ENCODE measurements at regions not wholly inside any gene's neighbourhood (a gene's known extent, or its start where the extent isn't known, plus 50 kb on each side); places are given as distances from the start of the nearest gene placed in this dataset.
A peak's percentile ranks its signal among the peaks of the same experiment; 100 is the strongest.
"Not testable (repeated sequence)": the region's sequence is repeated elsewhere in the genome, so short reads cannot be mapped to it uniquely, and the experiment has no call there.

DNA sequence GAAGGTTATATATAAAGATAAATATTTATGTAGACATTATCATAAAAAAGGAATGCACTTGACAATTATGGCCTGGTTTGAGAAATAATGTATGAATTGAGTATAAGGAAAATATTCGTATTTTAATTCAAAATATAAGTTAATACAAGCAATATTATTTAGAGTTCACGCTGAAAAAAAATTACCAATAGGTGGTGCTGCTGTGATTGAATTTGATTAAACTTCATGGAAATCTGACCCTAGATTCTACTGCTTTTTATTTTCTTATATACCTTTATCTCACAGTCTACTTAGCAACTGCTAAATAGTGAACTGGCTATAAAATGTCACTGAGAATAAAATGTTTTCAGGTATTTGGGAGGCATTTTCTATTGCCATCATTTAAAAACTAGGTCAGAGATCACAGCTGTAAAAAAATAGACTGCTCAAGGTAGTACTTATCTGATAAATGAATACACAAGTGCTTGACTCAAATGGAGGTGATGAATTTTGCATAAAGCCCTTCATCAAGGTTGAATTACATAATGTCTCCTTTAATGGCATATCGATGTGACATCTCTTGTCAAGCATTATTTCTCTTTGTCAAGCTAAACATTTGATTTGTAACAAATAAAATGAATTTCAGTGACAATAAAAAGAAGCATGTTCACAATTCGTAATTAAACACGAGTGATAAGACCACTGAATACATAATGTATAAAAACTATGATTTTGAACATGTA lies 1638.8 kb upstream of the PCDH7 start:
- no peak overlapping the region for H3K27ac ChIP-seq (ENCODE audit: low read depth, low read length)
- H3K4me3 ChIP-seq (ENCODE audit: low read depth, low read length): no peak overlapping the region
- H3K4me1 ChIP-seq (ENCODE audit: control insufficient read depth, insufficient read depth, low read length): no peaks in the 10 kb centered on the region
- no peaks in the 10 kb centered on the region for H3K9me3 ChIP-seq (ENCODE audit: control insufficient read depth, insufficient read depth, low read length)
- H3K36me3 ChIP-seq (ENCODE audit: control insufficient read depth, insufficient read depth, low read length): no peaks in the 10 kb centered on the region
- WGBS (ENCODE audit: insufficient coverage): no CpG with 5 or more reads among the region's 5 CpGs
- peak in 4 of 6 donors; percentile 2 to 79 (median 24) for DNase-seq (ENCODE audit: low read depth in 4 of 6, low spot score in 6 of 6)
- H3K27me3 ChIP-seq (ENCODE audit: control insufficient read depth, insufficient read depth, low read length): no peaks in the 10 kb centered on the region

DNA sequence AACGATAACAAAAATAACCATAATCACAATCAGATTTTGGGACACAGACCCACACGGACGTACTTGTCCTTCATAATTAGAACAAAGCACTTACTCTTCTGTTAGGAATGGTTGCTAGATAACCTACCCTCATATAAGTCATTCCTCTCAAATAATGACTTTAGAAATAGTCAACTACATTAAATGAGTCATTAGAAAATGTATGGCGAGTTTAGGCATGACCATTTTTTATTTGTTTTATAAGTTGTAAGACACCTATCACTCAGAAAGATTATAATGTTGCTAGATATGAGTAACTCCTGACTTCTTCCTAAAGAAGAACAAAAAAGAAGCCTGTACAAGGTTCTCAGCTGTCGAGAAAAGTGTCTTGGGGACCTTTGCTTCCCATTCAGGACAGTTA lies 1637.5 kb upstream of the PCDH7 start:
- Histone ChIP-seq H3K4me1 (ENCODE audit: control insufficient read depth, insufficient read depth, low read length) (no peaks in the 10 kb centered on the region), H3K9me3 (ENCODE audit: control insufficient read depth, insufficient read depth, low read length) (no peaks in the 10 kb centered on the region), H3K36me3 (ENCODE audit: control insufficient read depth, insufficient read depth, low read length) (no peaks in the 10 kb centered on the region), H3K27me3 (ENCODE audit: control insufficient read depth, insufficient read depth, low read length) (no peaks in the 10 kb centered on the region), H3K27ac (ENCODE audit: low read depth, low read length) (no peak overlapping the region), H3K4me3 (ENCODE audit: low read depth, low read length) (no peak overlapping the region)
- DNase-seq (ENCODE audit: low read depth in 4 of 6, low spot score in 6 of 6): no peak
- WGBS (ENCODE audit: insufficient coverage): no CpG with 5 or more reads among the region's 5 CpGs

DNA sequence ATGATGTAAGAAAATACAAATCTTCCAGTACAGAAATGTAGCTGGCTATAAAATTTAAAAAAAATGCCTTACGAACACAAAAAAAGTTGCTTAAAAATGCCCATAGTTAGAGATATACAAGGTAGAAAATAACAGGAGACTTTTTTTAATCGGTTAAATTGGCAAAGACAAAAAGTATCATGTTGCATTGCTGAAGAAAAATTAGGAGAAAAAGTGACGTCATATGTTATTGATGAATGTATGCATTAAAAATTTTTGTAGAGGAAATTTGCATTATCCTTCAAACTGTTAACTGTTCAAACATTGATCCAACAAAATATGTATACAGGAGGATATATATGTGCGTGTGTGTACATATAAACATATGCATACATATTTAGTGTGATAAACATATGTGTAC lies 1634.4 kb upstream of the PCDH7 start:
- 90% methylated on average over 1 of the region's 4 CpGs for WGBS (ENCODE audit: insufficient coverage)
- no peaks in the 10 kb centered on the region for H3K36me3 ChIP-seq (ENCODE audit: control insufficient read depth, insufficient read depth, low read length)
- no peak overlapping the region for H3K27ac ChIP-seq (ENCODE audit: low read depth, low read length)
- no peaks in the 10 kb centered on the region for H3K9me3 ChIP-seq (ENCODE audit: control insufficient read depth, insufficient read depth, low read length)
- no peak for DNase-seq (ENCODE audit: low read depth in 4 of 6, low spot score in 6 of 6)
- H3K27me3 ChIP-seq (ENCODE audit: control insufficient read depth, insufficient read depth, low read length): no peaks in the 10 kb centered on the region
- H3K4me3 ChIP-seq (ENCODE audit: low read depth, low read length): no peak overlapping the region
- H3K4me1 ChIP-seq (ENCODE audit: control insufficient read depth, insufficient read depth, low read length): no peaks in the 10 kb centered on the region

DNA sequence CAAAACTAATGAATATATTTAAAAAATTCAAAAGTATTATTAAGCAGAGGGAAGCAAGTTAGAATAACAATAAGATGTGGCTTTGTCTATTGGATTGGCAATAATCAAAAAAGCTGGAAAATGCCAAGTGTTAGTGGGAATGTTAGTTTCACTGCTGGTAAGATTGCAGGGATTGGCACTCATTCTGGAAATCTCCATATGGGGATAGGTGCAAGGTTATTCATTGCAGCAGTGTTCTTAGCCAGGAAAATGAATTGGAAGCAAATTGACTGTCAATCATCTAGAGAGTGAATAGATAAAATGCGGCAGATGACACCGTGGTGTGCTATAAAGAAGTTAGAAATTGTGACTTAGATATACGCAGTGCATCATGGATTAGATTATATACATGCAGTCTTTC lies 1615.5 kb upstream of the PCDH7 start:
- WGBS (ENCODE audit: insufficient coverage): no CpG with 5 or more reads among the region's 3 CpGs
- DNase-seq (ENCODE audit: low read depth in 4 of 6, low spot score in 6 of 6): peak in 1 of 6 donors; percentile 33

DNA sequence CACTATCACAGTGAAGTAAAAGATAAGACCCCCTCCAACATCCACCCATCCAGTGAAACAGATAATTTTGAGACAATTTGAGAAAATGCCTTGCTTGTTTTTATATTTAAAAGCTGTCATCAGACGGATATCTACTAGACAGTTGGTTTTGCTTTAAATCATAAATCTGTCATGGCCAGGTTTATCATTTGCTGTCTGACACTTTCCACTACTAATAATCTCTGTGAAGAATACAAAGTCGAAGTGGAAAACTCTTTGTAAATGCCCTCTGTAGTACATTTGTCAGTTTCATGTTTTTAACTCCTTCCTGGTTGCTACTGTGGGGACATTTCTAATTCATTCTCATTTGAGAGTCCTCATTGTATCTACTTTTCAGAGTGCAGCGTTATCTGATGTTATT lies 1606.2 kb upstream of the PCDH7 start:
- Histone ChIP-seq H3K36me3 (ENCODE audit: control insufficient read depth, insufficient read depth, low read length) (no peaks in the 10 kb centered on the region), H3K4me3 (ENCODE audit: low read depth, low read length) (no peak overlapping the region), H3K27me3 (ENCODE audit: control insufficient read depth, insufficient read depth, low read length) (no peaks in the 10 kb centered on the region), H3K4me1 (ENCODE audit: control insufficient read depth, insufficient read depth, low read length) (no peaks in the 10 kb centered on the region), H3K9me3 (ENCODE audit: control insufficient read depth, insufficient read depth, low read length) (no peaks in the 10 kb centered on the region), H3K27ac (ENCODE audit: low read depth, low read length) (no peak overlapping the region)
- no peak for DNase-seq (ENCODE audit: low read depth in 4 of 6, low spot score in 6 of 6)
- no CpG with 5 or more reads among the region's 3 CpGs for WGBS (ENCODE audit: insufficient coverage)

More for the DNA sequence above, 1615.5 kb upstream of the PCDH7 start:
- Histone ChIP-seq H3K9me3 (ENCODE audit: control insufficient read depth, insufficient read depth, low read length) (no peaks in the 10 kb centered on the region), H3K27ac (ENCODE audit: low read depth, low read length) (no peak overlapping the region), H3K4me3 (ENCODE audit: low read depth, low read length) (no peak overlapping the region), H3K36me3 (ENCODE audit: control insufficient read depth, insufficient read depth, low read length) (no peaks in the 10 kb centered on the region), H3K4me1 (ENCODE audit: control insufficient read depth, insufficient read depth, low read length) (no peaks in the 10 kb centered on the region), H3K27me3 (ENCODE audit: control insufficient read depth, insufficient read depth, low read length) (no peaks in the 10 kb centered on the region)

DNA sequence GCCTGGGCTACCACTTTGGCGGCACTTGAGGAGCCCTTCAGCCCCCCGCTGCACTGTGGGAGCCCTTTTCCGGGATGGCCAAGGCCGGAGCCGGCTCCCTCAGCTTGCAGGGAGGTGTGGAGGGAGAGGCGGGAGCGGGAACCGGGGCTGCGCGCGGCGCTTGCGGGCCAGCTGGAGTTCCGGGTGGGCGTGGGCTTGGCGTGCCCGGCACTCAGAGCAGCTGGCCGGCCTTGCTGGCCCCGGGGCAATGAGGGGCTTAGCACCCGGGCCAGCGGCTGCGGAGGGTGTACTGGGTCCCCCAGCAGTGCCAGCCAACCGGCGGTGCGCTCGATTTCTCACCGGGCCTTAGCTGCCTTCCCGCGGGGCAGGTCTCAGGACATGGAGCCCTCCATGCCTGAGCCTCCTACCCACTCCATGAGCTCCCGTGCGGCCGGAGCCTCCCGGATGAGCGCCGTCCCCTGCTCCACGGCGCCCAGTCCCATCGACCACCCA lies 1602.9 kb upstream of the PCDH7 start:
- H3K27me3 ChIP-seq (ENCODE audit: control insufficient read depth, insufficient read depth, low read length); H3K9me3 ChIP-seq (ENCODE audit: control insufficient read depth, insufficient read depth, low read length); DNase-seq (ENCODE audit: low read depth in 4 of 6, low spot score in 6 of 6); H3K4me1 ChIP-seq (ENCODE audit: control insufficient read depth, insufficient read depth, low read length); H3K36me3 ChIP-seq (ENCODE audit: control insufficient read depth, insufficient read depth, low read length); H3K4me3 ChIP-seq (ENCODE audit: low read depth, low read length); H3K27ac ChIP-seq (ENCODE audit: low read depth, low read length): not testable (repeated sequence)
- WGBS (ENCODE audit: insufficient coverage): 97% methylated on average over 38 of the region's 38 CpGs

DNA sequence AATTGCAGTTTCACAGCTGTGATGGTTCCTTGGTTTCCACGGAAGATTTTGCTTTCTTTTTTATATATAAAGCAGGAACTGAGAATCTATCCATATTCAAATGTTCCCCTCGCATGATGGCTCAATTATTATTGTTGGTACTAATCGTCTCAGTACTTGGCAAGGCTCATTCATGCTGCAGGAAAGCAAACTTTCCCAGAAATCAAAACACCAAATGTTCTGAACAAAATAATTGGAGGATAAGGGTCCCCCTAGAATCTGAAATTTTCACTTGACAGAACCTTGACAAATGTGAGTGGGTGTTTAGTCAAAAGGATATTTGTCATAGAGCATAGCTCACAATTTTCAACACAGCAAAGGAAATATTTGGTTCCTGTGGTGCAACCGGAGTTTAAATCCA lies 1598.6 kb upstream of the PCDH7 start:
- no peak overlapping the region for H3K4me3 ChIP-seq (ENCODE audit: low read depth, low read length)
- WGBS (ENCODE audit: insufficient coverage): no CpG with 5 or more reads among the region's 4 CpGs
- no peak overlapping the region for H3K27ac ChIP-seq (ENCODE audit: low read depth, low read length)
- no peaks in the 10 kb centered on the region for H3K4me1 ChIP-seq (ENCODE audit: control insufficient read depth, insufficient read depth, low read length)
- H3K36me3 ChIP-seq (ENCODE audit: control insufficient read depth, insufficient read depth, low read length): no peaks in the 10 kb centered on the region
- peak in 1 of 6 donors; percentile 62 for DNase-seq (ENCODE audit: low read depth in 4 of 6, low spot score in 6 of 6)
- H3K27me3 ChIP-seq (ENCODE audit: control insufficient read depth, insufficient read depth, low read length): no peaks in the 10 kb centered on the region
- H3K9me3 ChIP-seq (ENCODE audit: control insufficient read depth, insufficient read depth, low read length): no peaks in the 10 kb centered on the region

DNA sequence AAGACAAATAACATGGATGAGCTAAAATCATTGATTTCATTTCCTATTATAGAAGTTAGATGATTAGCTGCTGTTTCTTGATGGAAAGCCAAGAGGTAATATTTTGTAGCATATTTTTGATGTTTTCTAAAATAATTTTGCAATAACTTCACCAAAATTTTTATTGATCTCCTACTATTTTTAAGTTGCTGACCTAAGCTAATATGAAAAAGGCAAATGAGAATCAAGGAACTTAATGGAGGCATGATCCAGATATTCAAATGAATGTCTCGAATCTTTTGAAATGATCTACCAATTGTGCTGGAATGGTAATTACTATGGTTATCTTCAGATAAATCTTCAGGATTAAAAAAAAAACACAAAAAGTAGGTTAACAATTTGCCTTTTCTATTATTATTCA lies 1591.4 kb upstream of the PCDH7 start:
- no CpG with 5 or more reads among the region's 1 CpG for WGBS (ENCODE audit: insufficient coverage)

DNA sequence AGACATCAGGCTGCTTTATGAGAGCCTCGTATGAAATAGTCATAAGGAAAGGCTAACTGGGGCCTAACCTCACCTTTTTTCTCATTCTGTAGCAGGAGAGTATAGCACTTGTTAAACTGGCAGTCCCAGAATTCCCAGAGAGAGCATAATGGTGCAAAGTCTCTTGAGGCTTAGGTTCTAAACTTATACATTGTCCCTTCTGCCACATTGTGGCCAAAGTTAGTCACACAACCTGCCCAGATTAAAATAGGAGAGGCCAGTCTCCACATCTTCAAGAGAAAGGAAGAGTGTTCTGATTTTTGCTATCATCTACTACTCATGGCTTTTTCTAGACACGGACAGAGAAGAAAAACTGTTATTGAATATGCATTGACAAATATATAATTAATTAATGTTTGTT lies 1588.9 kb upstream of the PCDH7 start:
- no peaks in the 10 kb centered on the region for H3K9me3 ChIP-seq (ENCODE audit: control insufficient read depth, insufficient read depth, low read length)
- no peak overlapping the region for H3K27ac ChIP-seq (ENCODE audit: low read depth, low read length)
- WGBS (ENCODE audit: insufficient coverage): 100% methylated on average over 1 of the region's 2 CpGs
- no peak for DNase-seq (ENCODE audit: low read depth in 4 of 6, low spot score in 6 of 6)
- H3K36me3 ChIP-seq (ENCODE audit: control insufficient read depth, insufficient read depth, low read length): no peaks in the 10 kb centered on the region
- no peaks in the 10 kb centered on the region for H3K4me1 ChIP-seq (ENCODE audit: control insufficient read depth, insufficient read depth, low read length)
- H3K4me3 ChIP-seq (ENCODE audit: low read depth, low read length): no peak overlapping the region
- no peaks in the 10 kb centered on the region for H3K27me3 ChIP-seq (ENCODE audit: control insufficient read depth, insufficient read depth, low read length)

More for the DNA sequence above, 1591.4 kb upstream of the PCDH7 start:
- no peaks in the 10 kb centered on the region for H3K27me3 ChIP-seq (ENCODE audit: control insufficient read depth, insufficient read depth, low read length)
- H3K27ac ChIP-seq (ENCODE audit: low read depth, low read length): no peak overlapping the region
- no peaks in the 10 kb centered on the region for H3K4me1 ChIP-seq (ENCODE audit: control insufficient read depth, insufficient read depth, low read length)
- DNase-seq (ENCODE audit: low read depth in 4 of 6, low spot score in 6 of 6): no peak
- H3K4me3 ChIP-seq (ENCODE audit: low read depth, low read length): no peak overlapping the region
- no peaks in the 10 kb centered on the region for H3K9me3 ChIP-seq (ENCODE audit: control insufficient read depth, insufficient read depth, low read length)
- H3K36me3 ChIP-seq (ENCODE audit: control insufficient read depth, insufficient read depth, low read length): no peaks in the 10 kb centered on the region

DNA sequence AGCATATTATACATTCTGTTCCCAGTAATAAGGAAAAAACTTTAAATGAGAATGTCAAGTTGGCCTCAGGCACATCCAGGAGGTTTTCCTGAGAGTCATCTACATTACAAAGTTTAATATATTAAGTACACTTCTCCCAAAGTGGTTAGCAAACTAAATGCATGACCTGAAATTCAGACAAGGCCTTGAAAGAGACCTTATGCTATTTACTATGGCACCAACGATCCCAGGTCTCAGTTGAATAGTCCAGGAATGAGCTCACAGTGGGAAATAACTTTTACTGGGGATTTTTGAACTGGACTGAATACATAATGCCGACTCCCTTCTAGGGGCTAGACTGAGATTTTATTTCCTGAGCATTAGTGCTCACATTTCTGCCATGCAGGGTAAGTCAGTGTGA lies 1577.5 kb upstream of the PCDH7 start:
- no peaks in the 10 kb centered on the region for H3K4me1 ChIP-seq (ENCODE audit: control insufficient read depth, insufficient read depth, low read length)
- H3K27me3 ChIP-seq (ENCODE audit: control insufficient read depth, insufficient read depth, low read length): no peaks in the 10 kb centered on the region
- H3K4me3 ChIP-seq (ENCODE audit: low read depth, low read length): no peak overlapping the region
- 50% methylated on average over 1 of the region's 2 CpGs for WGBS (ENCODE audit: insufficient coverage)
- DNase-seq (ENCODE audit: low read depth in 4 of 6, low spot score in 6 of 6): no peak
- no peaks in the 10 kb centered on the region for H3K9me3 ChIP-seq (ENCODE audit: control insufficient read depth, insufficient read depth, low read length)
- no peaks in the 10 kb centered on the region for H3K36me3 ChIP-seq (ENCODE audit: control insufficient read depth, insufficient read depth, low read length)
- no peak overlapping the region for H3K27ac ChIP-seq (ENCODE audit: low read depth, low read length)

All from spinal cord (tissue), 9 donors.